OCI-LY7 (cell line): ENCODE measurements at regions not wholly inside any gene's neighbourhood (a gene's known extent, or its start where the extent isn't known, plus 50 kb on each side); places are given as distances from the start of the nearest gene placed in this dataset.

Source experiments
- BruUV-seq: library from RNA; stranded (reverse); fragments of 400-500 nt; replicated peaks from 2 replicates; lab custom pipeline; 2021; lab: Mats Ljungman, UMichigan
- CTCF ChIA-PET: fragments of 300-600 bp; sonication (Branson Sonifier 250); formaldehyde crosslinking; loops from one replicate; lab custom pipeline; 2022; ENCODE audit warnings: antibody characterized with exemption; ENCODE audit not compliant: unreplicated experiment; lab: Charles Lee
- POLR2A ChIA-PET: fragments of 300-600 bp; sonication (Branson Sonifier 250); formaldehyde crosslinking; loops from one replicate; lab custom pipeline; 2022; ENCODE audit warnings: antibody characterized with exemption; lab: Charles Lee
- DNase-seq: peaks from one replicate; pipeline ENCODE4 v3.0.0-alpha.2; 2015; ENCODE audit warnings: low spot score
- H2AFZ ChIP-seq: fragments of 200-600 bp; sonication (generic), shearing (Covaris generic); 2 replicates; pipeline ENCODE4 v1.6.1; 2014; ENCODE audit warnings: mild to moderate bottlenecking, antibody characterized with exemption, low read length, moderate library complexity
- H3K27ac ChIP-seq: fragments of 200-600 bp; sonication (generic); 2 replicates; pipeline ENCODE4 v1.5.1; 2014; ENCODE audit warnings: mixed run types, low read depth, mild to moderate bottlenecking, moderate library complexity, low read length, inconsistent platforms; ENCODE audit not compliant: poor library complexity, severe bottlenecking
- H3K36me3 ChIP-seq: fragments of 200-600 bp; sonication (generic); 2 replicates; pipeline ENCODE4 v1.6.1; 2014; ENCODE audit warnings: mild to moderate bottlenecking, antibody characterized with exemption, low read length, moderate library complexity, mixed read lengths; ENCODE audit not compliant: insufficient read depth
- H3K4me1 ChIP-seq: fragments of 200-600 bp; sonication (generic); 2 replicates; pipeline ENCODE4 v1.5.1; 2014; ENCODE audit warnings: mild to moderate bottlenecking, low read length; ENCODE audit not compliant: insufficient read depth, poor library complexity, severe bottlenecking
- H3K4me2 ChIP-seq: fragments of 200-600 bp; sonication (generic); 2 replicates; pipeline ENCODE4 v1.6.1; 2014; ENCODE audit warnings: mild to moderate bottlenecking, low read length
- H3K4me3 ChIP-seq: fragments of 200-600 bp; sonication (generic); 2 replicates; pipeline ENCODE4 v1.5.1; 2014; ENCODE audit warnings: mild to moderate bottlenecking, low read depth, low read length; ENCODE audit not compliant: poor library complexity, severe bottlenecking
- H3K79me2 ChIP-seq: fragments of 200-600 bp; sonication (generic); 2 replicates; pipeline ENCODE4 v1.6.1; 2016; ENCODE audit warnings: low read depth, mild to moderate bottlenecking, low read length, moderate library complexity, mixed read lengths; ENCODE audit not compliant: insufficient read depth
- H3K9me2 ChIP-seq: fragments of 200-600 bp; sonication (generic); 2 replicates; pipeline ENCODE4 v1.6.1; 2016; ENCODE audit warnings: mild to moderate bottlenecking, low read length, mixed read lengths; ENCODE audit not compliant: insufficient read depth
- H3K9me3 ChIP-seq: fragments of 200-600 bp; sonication (generic); 2 replicates; pipeline ENCODE4 v1.6.1; 2014; ENCODE audit warnings: mild to moderate bottlenecking, mixed run types, low read length, mixed read lengths
- H4K20me1 ChIP-seq: fragments of 200-600 bp; sonication (generic); 2 replicates; pipeline ENCODE4 v1.6.1; 2014; ENCODE audit warnings: mild to moderate bottlenecking, antibody characterized with exemption, low read length, moderate library complexity, mixed read lengths; ENCODE audit not compliant: insufficient read depth
- EZH2phosphoT487 ChIP-seq: fragments of 200-600 bp; sonication (generic); IDR thresholded peaks from 2 replicates; pipeline ENCODE4 v1.6.1; 2018; ENCODE audit warnings: low read depth, borderline replicate concordance, mild to moderate bottlenecking, mixed run types, antibody characterized with exemption, low read length, moderate library complexity, mixed read lengths
- intact Hi-C: fragments of 100-400 bp; cut with micrococcal nuclease; formaldehyde crosslinking; loops from one replicate; pipeline ENCODE4 v1.10.0; 2022; ENCODE audit not compliant: unreplicated experiment
- TF ChIP-seq, protein P1 (sequence below): fragments of 200-600 bp; sonication (generic); conservative IDR thresholded peaks from 2 replicates; pipeline ENCODE4 v1.5.1; 2014; ENCODE audit warnings: mild to moderate bottlenecking, antibody characterized with exemption, low read length, moderate library complexity, mixed read lengths

DNA sequence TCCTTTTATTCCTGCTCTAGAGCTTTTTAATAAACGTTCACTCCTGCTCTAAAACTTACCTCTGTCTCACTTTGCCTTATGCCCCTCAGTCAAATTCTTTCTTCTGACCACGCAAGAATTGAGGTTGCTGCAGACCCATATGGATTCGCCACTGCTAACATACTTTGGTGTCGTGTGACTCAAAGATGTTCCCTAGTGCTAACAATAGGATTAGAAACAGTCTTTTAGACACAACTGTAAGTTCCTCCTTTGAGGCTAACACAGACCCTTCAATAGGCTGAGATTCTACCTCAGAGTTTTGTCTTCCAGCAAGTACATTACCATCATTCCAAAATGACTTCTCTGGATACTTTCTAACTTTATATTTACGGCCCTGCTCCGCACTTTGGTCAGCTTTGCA, 149.5 kb upstream of the COX10 start:
- intact Hi-C loops = no loop called here
- ChIA-PET CTCF (no interaction called here), POLR2A (no interaction called here)
- no peaks in the 10 kb centered on the region for H3K79me2 ChIP-seq
- BruUV-seq = no TSS peak
- H3K9me2 ChIP-seq = no peaks in the 10 kb centered on the region
- no peak for DNase-seq
- TF ChIP-seq EZH2phosphoT487 = no peak
- no peaks in the 10 kb centered on the region for H4K20me1 ChIP-seq
- no peaks in the 10 kb centered on the region for H3K4me1 ChIP-seq
- no peak overlapping the region for H3K4me2 ChIP-seq
- no peak overlapping the region for H3K27ac ChIP-seq
- no peak overlapping the region for H3K4me3 ChIP-seq
- H2AFZ ChIP-seq = no peak overlapping the region
- H3K9me3 ChIP-seq = no peaks in the 10 kb centered on the region
- no peaks in the 10 kb centered on the region for H3K36me3 ChIP-seq

DNA sequence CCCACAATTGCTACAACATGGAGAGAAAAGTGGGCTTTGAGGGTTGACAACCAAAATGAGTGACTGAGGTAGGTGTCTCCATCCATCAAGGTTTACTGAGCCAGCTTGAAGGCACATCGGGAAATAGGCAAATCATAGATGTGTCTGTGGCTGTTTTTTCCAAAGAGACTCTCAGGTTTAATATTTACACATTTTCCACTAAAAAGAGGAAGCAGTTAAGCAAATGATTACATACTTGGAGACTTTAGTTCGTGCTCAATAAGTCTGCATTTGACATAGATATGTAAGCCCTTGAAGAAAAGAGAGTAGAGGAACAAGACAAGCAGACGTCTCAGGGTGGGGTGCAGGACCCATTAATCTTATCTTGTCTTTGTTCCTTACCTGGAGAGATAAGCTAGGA, 148.9 kb upstream of the COX10 start:
- H3K27ac ChIP-seq = no peak overlapping the region
- CTCF ChIA-PET = no interaction called here
- BruUV-seq = no TSS peak
- POLR2A ChIA-PET = no interaction called here
- H3K36me3 ChIP-seq = no peaks in the 10 kb centered on the region
- intact Hi-C loops = no loop called here
- H3K9me3 ChIP-seq = no peaks in the 10 kb centered on the region
- H3K4me1 ChIP-seq = no peaks in the 10 kb centered on the region
- H3K79me2 ChIP-seq = no peaks in the 10 kb centered on the region
- no peak overlapping the region for H3K4me2 ChIP-seq
- DNase-seq = no peak
- H4K20me1 ChIP-seq = no peaks in the 10 kb centered on the region
- no peaks in the 10 kb centered on the region for H3K9me2 ChIP-seq
- H3K4me3 ChIP-seq = no peak overlapping the region
- H2AFZ ChIP-seq = no peak overlapping the region
- TF ChIP-seq EZH2phosphoT487 = no peak
- TF ChIP-seq, protein P1, sequence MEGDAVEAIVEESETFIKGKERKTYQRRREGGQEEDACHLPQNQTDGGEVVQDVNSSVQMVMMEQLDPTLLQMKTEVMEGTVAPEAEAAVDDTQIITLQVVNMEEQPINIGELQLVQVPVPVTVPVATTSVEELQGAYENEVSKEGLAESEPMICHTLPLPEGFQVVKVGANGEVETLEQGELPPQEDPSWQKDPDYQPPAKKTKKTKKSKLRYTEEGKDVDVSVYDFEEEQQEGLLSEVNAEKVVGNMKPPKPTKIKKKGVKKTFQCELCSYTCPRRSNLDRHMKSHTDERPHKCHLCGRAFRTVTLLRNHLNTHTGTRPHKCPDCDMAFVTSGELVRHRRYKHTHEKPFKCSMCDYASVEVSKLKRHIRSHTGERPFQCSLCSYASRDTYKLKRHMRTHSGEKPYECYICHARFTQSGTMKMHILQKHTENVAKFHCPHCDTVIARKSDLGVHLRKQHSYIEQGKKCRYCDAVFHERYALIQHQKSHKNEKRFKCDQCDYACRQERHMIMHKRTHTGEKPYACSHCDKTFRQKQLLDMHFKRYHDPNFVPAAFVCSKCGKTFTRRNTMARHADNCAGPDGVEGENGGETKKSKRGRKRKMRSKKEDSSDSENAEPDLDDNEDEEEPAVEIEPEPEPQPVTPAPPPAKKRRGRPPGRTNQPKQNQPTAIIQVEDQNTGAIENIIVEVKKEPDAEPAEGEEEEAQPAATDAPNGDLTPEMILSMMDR = no peak

DNA sequence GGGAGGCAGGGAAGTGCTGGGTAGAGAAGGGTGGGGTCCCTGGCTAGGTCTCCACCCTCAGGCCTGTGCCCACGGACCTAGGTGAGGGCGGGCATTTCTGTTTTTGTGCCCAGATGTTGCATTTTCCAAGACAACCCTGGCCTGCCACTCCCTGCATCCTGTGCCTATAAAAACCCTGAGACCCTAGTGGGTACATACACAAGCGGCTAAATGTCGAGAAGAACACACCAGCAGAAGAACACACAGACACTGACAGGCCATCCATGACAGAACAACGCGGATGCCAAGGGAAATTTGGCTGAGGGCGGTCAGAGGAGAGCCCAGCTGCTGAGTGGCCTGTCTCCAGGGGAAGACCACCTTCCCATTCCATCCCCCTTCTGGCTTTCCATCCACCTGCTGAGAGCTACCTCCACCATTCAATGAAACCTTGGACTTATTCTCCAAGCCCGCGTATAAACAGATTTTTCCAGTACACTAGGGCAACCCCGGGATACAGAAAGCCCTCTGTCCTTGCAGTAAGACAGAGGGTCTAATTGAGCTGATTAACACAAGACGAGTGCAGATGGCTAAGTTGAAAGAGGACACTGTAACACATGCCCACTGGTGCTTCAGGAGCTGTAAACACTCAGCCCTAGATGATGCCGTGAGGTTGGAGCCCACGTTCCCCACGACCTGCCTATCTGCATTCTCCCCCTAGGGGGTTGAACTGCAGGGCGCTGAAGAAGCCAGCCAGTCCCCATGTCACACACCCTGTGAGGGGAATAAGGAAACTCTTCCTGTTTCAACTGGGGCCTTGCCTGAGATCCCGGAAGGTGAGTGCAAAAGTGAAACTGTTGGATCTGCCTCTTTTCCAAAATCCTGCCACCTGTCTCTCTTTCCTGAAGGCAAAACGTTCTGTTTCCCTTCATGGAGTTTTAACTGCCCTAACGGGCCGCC, 147.2 kb upstream of the COX10 start:
- no peaks in the 10 kb centered on the region for H3K9me2 ChIP-seq
- H4K20me1 ChIP-seq = no peaks in the 10 kb centered on the region
- intact Hi-C loops = no loop called here
- no peak for DNase-seq
- H3K4me2 ChIP-seq = no peak overlapping the region
- BruUV-seq = no TSS peak
- no peaks in the 10 kb centered on the region for H3K36me3 ChIP-seq
- ChIA-PET POLR2A (no interaction called here), CTCF (no interaction called here)
- no peaks in the 10 kb centered on the region for H3K4me1 ChIP-seq
- H3K9me3 ChIP-seq = no peaks in the 10 kb centered on the region
- no peaks in the 10 kb centered on the region for H3K79me2 ChIP-seq
- no peak overlapping the region for H3K4me3 ChIP-seq
- H2AFZ ChIP-seq = no peak overlapping the region
- H3K27ac ChIP-seq = no peak overlapping the region
- TF ChIP-seq, protein P1 = no peak
- no peak for TF ChIP-seq EZH2phosphoT487
